Fibroblast of skin of scalp (primary cell): ENCODE measurements at regions not wholly inside any gene's neighbourhood (a gene's known extent, or its start where the extent isn't known, plus 50 kb on each side); places are given as distances from the start of the nearest gene placed in this dataset.

ENCODE experiments used
- DNase-seq: peaks from one replicate; pipeline ENCODE4 v3.0.0-alpha.2; 2013

- DNase-seq, result no peak
Measured at GRCh38 chr13:26989261-26989956, 182.2 kb downstream of the USP12 start.

GRCh38 chr13:26988059-26988769 is 183.4 kb downstream of the USP12 start:
- no peak for DNase-seq

- no peak for DNase-seq
Measured at GRCh38 chr13:26987486-26988013, 184.1 kb downstream of the USP12 start.

- peak; percentile 74 for DNase-seq
Measured at GRCh38 chr13:26985285-26985878, 186.2 kb downstream of the USP12 start.

GRCh38 chr13:26984337-26984736 is 187.3 kb downstream of the USP12 start:
- no peak for DNase-seq

- DNase-seq, result no peak
Measured at GRCh38 chr13:26983543-26984320, 187.9 kb downstream of the USP12 start.

- no peak for DNase-seq
Measured at GRCh38 chr13:26980099-26981031, 191.2 kb downstream of the USP12 start.

GRCh38 chr13:26979334-26979733 is 192.3 kb downstream of the USP12 start:
- no peak for DNase-seq

- DNase-seq, result no peak
Measured at GRCh38 chr13:26978081-26978860, 193.3 kb downstream of the USP12 start.

GRCh38 chr13:26977541-26977940 is 194.1 kb downstream of the USP12 start:
- no peak for DNase-seq

GRCh38 chr13:26976313-26976712 is 195.3 kb downstream of the USP12 start:
- DNase-seq, result no peak

- no peak for DNase-seq
Measured at GRCh38 chr13:26973946-26974345, 197.7 kb downstream of the USP12 start.

GRCh38 chr13:26973295-26973694 is 198.3 kb downstream of the USP12 start:
- no peak for DNase-seq

- no peak for DNase-seq
Measured at GRCh38 chr13:26971990-26972887, 199.4 kb downstream of the USP12 start.

GRCh38 chr13:26968431-26969341 is 202.9 kb downstream of the USP12 start:
- no peak for DNase-seq

GRCh38 chr13:26967119-26968038 is 204.2 kb downstream of the USP12 start:
- DNase-seq, result no peak

GRCh38 chr13:26966701-26967080 is 204.9 kb downstream of the USP12 start:
- no peak for DNase-seq
